ENCODE measurements at regions not wholly inside any gene's neighbourhood (a gene's known extent, or its start where the extent isn't known, plus 50 kb on each side); places are given as distances from the start of the nearest gene placed in this dataset.

- Mint-ChIP-seq H3K36me3 (ENCODE audit: insufficient read depth) (no peaks in the 10 kb centered on the region), H3K27ac (no peak overlapping the region), H3K9me3 (ENCODE audit: low read depth) (no peaks in the 10 kb centered on the region), H3K27me3 (no peaks in the 10 kb centered on the region), H3K4me1 (ENCODE audit: low read depth) (peaks cover 2% of the 10 kb centered on the region), H3K4me3 (ENCODE audit: low read depth) (no peak overlapping the region)
- TF ChIP-seq CTCF (IDR thresholded peaks at IDR 0.05; ENCODE audit: unreplicated experiment) = no peak
- no peak for DNase-seq (ENCODE audit: low spot score, unreplicated experiment)
These were observed 129.7 kb downstream of the PLG start for GRCh38 chr6:160831739-160832138.

DNA sequence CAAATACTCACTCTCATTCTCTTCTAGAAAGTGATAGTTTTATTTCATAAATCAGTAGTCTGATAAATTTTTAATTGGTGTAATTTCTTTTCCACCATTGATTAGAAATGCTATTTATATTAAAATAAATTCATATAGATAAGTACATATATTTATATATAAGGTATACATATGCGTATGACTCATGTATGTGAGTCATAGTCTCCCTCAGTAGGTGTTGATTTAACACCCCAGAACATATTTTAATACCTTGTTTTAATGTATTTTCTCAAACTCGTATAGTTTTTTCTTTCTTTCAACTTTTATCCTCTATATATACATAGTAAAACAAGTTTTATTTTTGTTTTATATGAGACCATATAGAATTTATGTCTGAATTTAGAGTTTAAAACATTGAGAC is 130.4 kb downstream of the PLG start:
- no peak overlapping the region for H3K4me3 Mint-ChIP-seq (ENCODE audit: low read depth)
- no peak for TF ChIP-seq CTCF (IDR thresholded peaks at IDR 0.05; ENCODE audit: unreplicated experiment)
- H3K9me3 Mint-ChIP-seq (ENCODE audit: low read depth) = no peaks in the 10 kb centered on the region
- DNase-seq (ENCODE audit: low spot score, unreplicated experiment) = no peak
- H3K4me1 Mint-ChIP-seq (ENCODE audit: low read depth) = peaks cover 2% of the 10 kb centered on the region
- no peaks in the 10 kb centered on the region for H3K36me3 Mint-ChIP-seq (ENCODE audit: insufficient read depth)
- no peak overlapping the region for H3K27ac Mint-ChIP-seq
- no peaks in the 10 kb centered on the region for H3K27me3 Mint-ChIP-seq

GRCh38 chr6:160837146-160837545 is 135.1 kb downstream of the PLG start:
- H3K36me3 Mint-ChIP-seq (ENCODE audit: insufficient read depth) = no peaks in the 10 kb centered on the region
- no peak overlapping the region for H3K27ac Mint-ChIP-seq
- H3K9me3 Mint-ChIP-seq (ENCODE audit: low read depth) = peaks cover 2% of the 10 kb centered on the region
- DNase-seq (ENCODE audit: low spot score, unreplicated experiment) = no peak
- H3K4me3 Mint-ChIP-seq (ENCODE audit: low read depth) = no peak overlapping the region
- no peaks in the 10 kb centered on the region for H3K27me3 Mint-ChIP-seq
- no peak for TF ChIP-seq CTCF (IDR thresholded peaks at IDR 0.05; ENCODE audit: unreplicated experiment)
- no peaks in the 10 kb centered on the region for H3K4me1 Mint-ChIP-seq (ENCODE audit: low read depth)

GRCh38 chr6:160851031-160851430 is 140.5 kb upstream of the MAP3K4 start:
- Mint-ChIP-seq H3K36me3 (ENCODE audit: insufficient read depth) (no peaks in the 10 kb centered on the region), H3K4me1 (ENCODE audit: low read depth) (no peaks in the 10 kb centered on the region), H3K27ac (no peak overlapping the region), H3K4me3 (ENCODE audit: low read depth) (no peak overlapping the region), H3K27me3 (no peaks in the 10 kb centered on the region), H3K9me3 (ENCODE audit: low read depth) (no peaks in the 10 kb centered on the region)
- no peak for DNase-seq (ENCODE audit: low spot score, unreplicated experiment)
- no peak for TF ChIP-seq CTCF (IDR thresholded peaks at IDR 0.05; ENCODE audit: unreplicated experiment)

- TF ChIP-seq CTCF (IDR thresholded peaks at IDR 0.05; ENCODE audit: unreplicated experiment) = no peak
- H3K4me3 Mint-ChIP-seq (ENCODE audit: low read depth) = no peak overlapping the region
- no peaks in the 10 kb centered on the region for H3K36me3 Mint-ChIP-seq (ENCODE audit: insufficient read depth)
- H3K4me1 Mint-ChIP-seq (ENCODE audit: low read depth) = no peaks in the 10 kb centered on the region
- no peaks in the 10 kb centered on the region for H3K9me3 Mint-ChIP-seq (ENCODE audit: low read depth)
- no peaks in the 10 kb centered on the region for H3K27me3 Mint-ChIP-seq
- H3K27ac Mint-ChIP-seq = no peak overlapping the region
- no peak for DNase-seq (ENCODE audit: low spot score, unreplicated experiment)
These were observed 137.6 kb upstream of the MAP3K4 start for GRCh38 chr6:160853946-160854345.
